HUES6 (cell line): ENCODE measurements at regions not wholly inside any gene's neighbourhood (a gene's known extent, or its start where the extent isn't known, plus 50 kb on each side); places are given as distances from the start of the nearest gene placed in this dataset.
"Not testable (repeated sequence)": the region's sequence is repeated elsewhere in the genome, so short reads cannot be mapped to it uniquely, and the experiment has no call there.

Experiments used
- H3K27ac ChIP-seq: 2 replicates; pipeline ENCODE4 v1.7.0; 2013; ENCODE audit warnings: low read depth, mild to moderate bottlenecking, low read length, inconsistent platforms
- H3K27me3 ChIP-seq: 2 replicates; pipeline ENCODE4 v1.6.1; 2013; ENCODE audit warnings: low read length; ENCODE audit not compliant: control insufficient read depth, insufficient read depth
- H3K36me3 ChIP-seq: 2 replicates; pipeline ENCODE4 v1.6.1; 2013; ENCODE audit warnings: low read length; ENCODE audit not compliant: control insufficient read depth, insufficient read depth
- H3K4me1 ChIP-seq: 2 replicates; pipeline ENCODE4 v1.6.1; 2013; ENCODE audit warnings: low read length; ENCODE audit not compliant: control insufficient read depth, insufficient read depth
- H3K4me3 ChIP-seq: 2 replicates; pipeline ENCODE4 v1.5.1; 2013; ENCODE audit warnings: low read depth, low read length
- H3K9ac ChIP-seq: one replicate; pipeline ENCODE4 v1.6.1; 2013; ENCODE audit warnings: mild to moderate bottlenecking, low read length
- H3K9me3 ChIP-seq: 2 replicates; pipeline ENCODE4 v1.6.1; 2013; ENCODE audit warnings: low read depth, low read length; ENCODE audit not compliant: control insufficient read depth, insufficient read depth

GRCh38 chr3:16064642-16065414, 109.7 kb upstream of the GALNT15 start:
- Histone ChIP-seq H3K9me3 (no peaks in the 10 kb centered on the region), H3K27me3 (no peaks in the 10 kb centered on the region), H3K4me1 (peaks cover 15% of the 10 kb centered on the region), H3K9ac (no peak overlapping the region), H3K27ac (no peak overlapping the region), H3K4me3 (no peak overlapping the region), H3K36me3 (no peaks in the 10 kb centered on the region)

DNA sequence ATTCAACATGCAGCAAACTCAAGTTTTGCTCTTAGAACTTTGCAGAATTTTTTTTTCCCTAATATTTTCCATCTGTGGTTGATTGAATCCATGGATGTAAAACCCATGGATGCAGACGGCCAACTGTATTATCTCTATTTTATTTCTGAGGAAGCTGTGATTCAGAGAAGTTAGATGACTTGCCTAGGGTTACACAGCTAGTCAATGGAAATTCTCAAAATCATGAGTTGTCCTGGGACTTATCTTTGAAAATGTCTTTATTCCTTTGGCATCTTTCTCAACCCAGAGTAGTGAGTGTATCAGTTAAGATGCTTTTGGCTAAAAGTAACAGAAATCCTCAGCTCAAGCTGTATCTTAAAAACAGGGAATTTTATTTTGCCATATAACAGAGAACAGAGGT, 107.9 kb upstream of the GALNT15 start:
- peaks cover 3% of the 10 kb centered on the region for H3K4me1 ChIP-seq
- no peak overlapping the region for H3K4me3 ChIP-seq
- no peaks in the 10 kb centered on the region for H3K9me3 ChIP-seq
- no peak overlapping the region for H3K27ac ChIP-seq
- no peaks in the 10 kb centered on the region for H3K36me3 ChIP-seq
- H3K9ac ChIP-seq, result no peak overlapping the region
- H3K27me3 ChIP-seq, result no peaks in the 10 kb centered on the region

- H3K36me3 ChIP-seq, result no peaks in the 10 kb centered on the region
- no peaks in the 10 kb centered on the region for H3K9me3 ChIP-seq
- H3K27me3 ChIP-seq, result no peaks in the 10 kb centered on the region
- no peak overlapping the region for H3K9ac ChIP-seq
- H3K4me3 ChIP-seq, result no peak overlapping the region
- H3K27ac ChIP-seq, result no peak overlapping the region
- peaks cover 3% of the 10 kb centered on the region for H3K4me1 ChIP-seq
Observed at GRCh38 chr3:16066975-16067374, 107.5 kb upstream of the GALNT15 start.

- Histone ChIP-seq H3K4me1 (peaks cover 3% of the 10 kb centered on the region), H3K36me3 (no peaks in the 10 kb centered on the region), H3K9me3 (no peaks in the 10 kb centered on the region), H3K4me3 (no peak overlapping the region), H3K27ac (no peak overlapping the region), H3K9ac (no peak overlapping the region), H3K27me3 (no peaks in the 10 kb centered on the region)
Observed at GRCh38 chr3:16067837-16068471, 106.5 kb upstream of the GALNT15 start.

- Histone ChIP-seq H3K4me1 (peaks cover 3% of the 10 kb centered on the region), H3K9ac (no peak overlapping the region), H3K27ac (no peak overlapping the region)
Observed at GRCh38 chr3:16069149-16069922, 105.1 kb upstream of the GALNT15 start.

DNA sequence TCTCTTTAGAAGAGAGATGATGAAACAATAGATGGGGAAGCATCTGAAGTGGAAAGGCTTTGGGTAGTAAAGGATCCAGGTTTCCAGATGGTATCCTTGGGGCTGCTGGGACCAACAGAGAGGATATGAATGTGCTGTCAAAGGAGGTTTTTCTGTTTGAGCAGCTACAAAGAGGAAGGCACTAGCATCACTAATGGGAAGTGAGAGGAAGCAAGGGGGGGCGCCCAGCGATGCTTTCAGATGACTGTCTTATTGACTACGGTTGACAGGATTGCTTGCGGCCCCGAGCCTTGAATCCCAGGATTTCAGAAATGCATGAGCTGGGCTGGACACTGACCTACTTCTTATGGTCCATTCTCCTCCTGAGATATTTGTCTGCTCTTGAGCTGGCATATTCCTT, 103.8 kb upstream of the GALNT15 start:
- H3K4me1 ChIP-seq, result peaks cover 3% of the 10 kb centered on the region
- H3K36me3 ChIP-seq, result no peaks in the 10 kb centered on the region
- H3K27ac ChIP-seq, result no peak overlapping the region
- H3K4me3 ChIP-seq, result no peak overlapping the region
- H3K9ac ChIP-seq, result no peak overlapping the region
- H3K27me3 ChIP-seq, result no peaks in the 10 kb centered on the region
- H3K9me3 ChIP-seq, result no peaks in the 10 kb centered on the region

More at GRCh38 chr3:16069149-16069922, 105.1 kb upstream of the GALNT15 start:
- H3K36me3 ChIP-seq, result no peaks in the 10 kb centered on the region
- no peaks in the 10 kb centered on the region for H3K9me3 ChIP-seq
- no peak overlapping the region for H3K4me3 ChIP-seq
- H3K27me3 ChIP-seq, result no peaks in the 10 kb centered on the region

DNA sequence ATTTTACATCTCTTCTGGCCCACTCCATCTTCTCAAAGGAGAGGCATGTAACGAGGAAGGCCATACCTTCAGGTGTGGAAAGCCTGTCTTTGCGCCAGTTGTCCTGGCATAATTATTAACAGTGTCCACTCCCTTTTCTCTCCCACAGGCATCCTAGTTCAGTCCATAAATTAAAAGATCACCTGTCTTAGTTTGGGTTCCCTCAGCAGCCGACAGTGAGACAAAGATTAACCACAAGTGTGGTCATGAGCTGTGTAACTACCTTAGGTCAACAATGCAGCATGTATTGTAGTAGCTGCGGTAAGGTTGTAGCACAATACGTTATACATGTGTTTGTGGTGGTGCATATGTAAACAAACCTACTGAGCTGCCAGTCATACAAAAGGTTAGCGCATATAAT, 103.3 kb upstream of the GALNT15 start:
- no peaks in the 10 kb centered on the region for H3K36me3 ChIP-seq
- H3K9ac ChIP-seq, result no peak overlapping the region
- H3K9me3 ChIP-seq, result no peaks in the 10 kb centered on the region
- H3K27me3 ChIP-seq, result no peaks in the 10 kb centered on the region
- H3K4me3 ChIP-seq, result no peak overlapping the region
- H3K4me1 ChIP-seq, result peaks cover 3% of the 10 kb centered on the region
- H3K27ac ChIP-seq, result no peak overlapping the region

GRCh38 chr3:16072420-16073110, 101.9 kb upstream of the GALNT15 start:
- Histone ChIP-seq H3K4me1 (peaks cover 3% of the 10 kb centered on the region), H3K27ac (no peak overlapping the region)

GRCh38 chr3:16073203-16073602, 101.3 kb upstream of the GALNT15 start:
- Histone ChIP-seq H3K27ac (no peak overlapping the region), H3K4me1 (peaks cover 3% of the 10 kb centered on the region), H3K27me3 (no peaks in the 10 kb centered on the region)

More at GRCh38 chr3:16072420-16073110, 101.9 kb upstream of the GALNT15 start:
- H3K9ac ChIP-seq, result no peak overlapping the region
- H3K9me3 ChIP-seq, result peaks cover 9% of the 10 kb centered on the region; the same call in 1 of the 2 replicates
- H3K27me3 ChIP-seq, result no peaks in the 10 kb centered on the region
- H3K36me3 ChIP-seq, result no peaks in the 10 kb centered on the region
- H3K4me3 ChIP-seq, result no peak overlapping the region

DNA sequence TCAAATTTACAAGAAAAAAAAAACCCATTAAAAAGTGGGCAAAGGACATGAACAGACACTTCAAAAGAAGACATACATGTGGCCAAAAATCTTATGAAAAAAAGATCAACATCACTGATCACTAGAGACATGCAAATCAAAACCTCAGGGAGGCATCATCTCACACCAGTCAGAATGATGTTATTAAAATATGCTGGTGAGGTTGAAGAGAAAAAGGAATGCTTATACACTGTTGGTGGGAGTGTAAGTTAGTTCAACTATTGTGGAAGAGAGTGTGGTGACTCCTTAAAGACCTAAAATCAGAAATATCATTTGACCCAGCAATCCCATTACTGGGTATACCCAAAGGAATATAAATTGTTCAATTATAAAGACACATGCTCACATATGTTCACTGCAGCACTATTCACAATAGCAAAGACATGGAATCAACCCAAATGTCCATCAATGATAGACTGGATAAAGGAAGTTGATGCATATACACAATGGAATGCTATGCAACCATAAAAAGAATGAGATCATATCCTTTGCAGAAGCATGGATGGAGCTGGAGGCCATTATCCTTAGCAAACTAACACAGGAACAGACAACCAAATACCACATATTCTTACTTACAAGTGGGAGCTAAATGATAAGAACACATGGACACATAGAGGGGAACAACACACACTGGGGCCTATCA, 100.3 kb upstream of the GALNT15 start:
- not testable (repeated sequence) for H3K9ac ChIP-seq, H3K27me3 ChIP-seq, H3K4me3 ChIP-seq, H3K36me3 ChIP-seq, H3K4me1 ChIP-seq, H3K27ac ChIP-seq
- peaks cover 13% of the 10 kb centered on the region; the same call in 1 of the 2 replicates for H3K9me3 ChIP-seq

More at GRCh38 chr3:16073203-16073602, 101.3 kb upstream of the GALNT15 start:
- H3K4me3 ChIP-seq, result no peak overlapping the region
- peaks cover 12% of the 10 kb centered on the region; the same call in 1 of the 2 replicates for H3K9me3 ChIP-seq
- H3K9ac ChIP-seq, result no peak overlapping the region
- H3K36me3 ChIP-seq, result no peaks in the 10 kb centered on the region
